Fibroblast of lung (primary cell): ENCODE measurements at regions not wholly inside any gene's neighbourhood (a gene's known extent, or its start where the extent isn't known, plus 50 kb on each side); places are given as distances from the start of the nearest gene placed in this dataset.
"Not testable (repeated sequence)": the region's sequence is repeated elsewhere in the genome, so short reads cannot be mapped to it uniquely, and the experiment has no call there.

Source experiments
- CTCF ChIP-seq, 2 donors: IDR thresholded peaks in 1 of 2; conservative IDR thresholded peaks in 1 of 2; 1 replicate in 1 of 2; 2 replicates in 1 of 2; pipeline ENCODE4 v1.5.1; 2011 to 2012; ENCODE audit warnings: low read length in 2 of 2, control low read depth in 1 of 2, inconsistent platforms in 1 of 2, low read depth in 1 of 2, mild to moderate bottlenecking in 1 of 2
- EZH2 ChIP-seq: IDR thresholded peaks from 2 replicates; pipeline ENCODE4 v1.5.1; 2012; ENCODE audit warnings: low read length, control low read depth, mild to moderate bottlenecking; ENCODE audit errors: missing control alignments

GRCh38 chr10:17522269-17522668 lies 67.9 kb upstream of the ST8SIA6 start:
- not testable (repeated sequence) for TF ChIP-seq EZH2; CTCF (conservative IDR thresholded peaks at IDR 0.05 in 1 of 2, IDR thresholded peaks at IDR 0.05 in 1 of 2; ENCODE audit: low read depth in 1 of 2, low read length in 2 of 2)
